Endothelial cell of umbilical vein (primary cell): ENCODE measurements at regions not wholly inside any gene's neighbourhood (a gene's known extent, or its start where the extent isn't known, plus 50 kb on each side); places are given as distances from the start of the nearest gene placed in this dataset.

ENCODE experiments used
- BruUV-seq: library from RNA; stranded (reverse); fragments of 400-500 nt; replicated peaks from 2 replicates; lab custom pipeline; 2021; lab: Mats Ljungman, UMichigan
- CTCF ChIA-PET: fragments of 300-600, 350-600 bp; sonication (Branson Sonifier 250); formaldehyde crosslinking; loops from one replicate; lab custom pipeline; 2021; ENCODE audit warnings: antibody characterized with exemption, inconsistent platforms; lab: Charles Lee
- POLR2A ChIA-PET: fragments of 300-600, 350-600 bp; sonication (Branson Sonifier 250); formaldehyde crosslinking; loops from one replicate; lab custom pipeline; 2021; ENCODE audit warnings: antibody characterized with exemption, inconsistent platforms; lab: Charles Lee
- DNase-seq: peaks from one replicate; pipeline ENCODE4 v3.0.0-alpha.2; 2011; ENCODE audit warnings: low read depth, low spot score
- FAIRE-seq: peaks from 2 replicates; lab custom pipeline; 2011; peaks lifted over from hg19 to GRCh38; lab: Jason Lieb, UNC
- H2AFZ ChIP-seq: 2 replicates; pipeline ENCODE4 v1.6.0; 2012; ENCODE audit warnings: low read depth, low read length, control low read depth, inconsistent platforms
- H3K27ac ChIP-seq: 2 replicates; pipeline ENCODE4 v1.5.1; 2011; ENCODE audit warnings: low read depth, mild to moderate bottlenecking, control low read depth, low read length, moderate library complexity; ENCODE audit not compliant: insufficient read depth
- H3K27me3 ChIP-seq, 2 experiments: 2 replicates each; pipeline versions ENCODE4 v1.6.0 to v1.6.1; 2011; ENCODE audit warnings: low read length in 2 of 2, mixed read lengths in 1 of 2; ENCODE audit not compliant: control insufficient read depth in 2 of 2, insufficient read depth in 2 of 2
- H3K36me3 ChIP-seq, 2 experiments: 2 replicates in 1 of 2; 3 replicates in 1 of 2; pipeline ENCODE4 v1.5.1; 2011; ENCODE audit warnings: low read length in 2 of 2, mild to moderate bottlenecking in 1 of 2, moderate library complexity in 1 of 2; ENCODE audit not compliant: control insufficient read depth in 2 of 2, insufficient read depth in 2 of 2; ENCODE audit errors: extremely low read depth in 1 of 2
- H3K4me1 ChIP-seq: 3 replicates; pipeline ENCODE4 v1.5.1; 2011; ENCODE audit warnings: mild to moderate bottlenecking, low read length; ENCODE audit not compliant: control insufficient read depth, insufficient read depth; ENCODE audit errors: extremely low read depth
- H3K4me2 ChIP-seq: 2 replicates; pipeline ENCODE4 v1.6.1; 2011; ENCODE audit warnings: low read length, control low read depth, mixed read lengths; ENCODE audit not compliant: insufficient read depth
- H3K4me3 ChIP-seq, 3 experiments: fragments of 200-600 bp in 1 of 3; sonication (generic), shearing (Covaris generic) in 1 of 3; replicated peaks in 1 of 3; 2 replicates each; pipeline ENCODE4 v1.5.1; 2011 to 2016; ENCODE audit warnings: control low read depth in 3 of 3, low read length in 3 of 3, mild to moderate bottlenecking in 2 of 3, inconsistent platforms in 1 of 3, low read depth in 1 of 3, moderate library complexity in 1 of 3; ENCODE audit not compliant: insufficient read depth in 1 of 3
- H3K79me2 ChIP-seq: 2 replicates; pipeline ENCODE4 v1.6.0; 2012; ENCODE audit warnings: low read length, inconsistent platforms; ENCODE audit not compliant: control insufficient read depth, insufficient read depth
- H3K9ac ChIP-seq: replicated peaks from 2 replicates; pipeline ENCODE3; 2011; ENCODE audit warnings: low read length, control low read depth; ENCODE audit not compliant: insufficient read depth; ENCODE audit errors: extremely low read depth
- H3K9me1 ChIP-seq: replicated peaks from 3 replicates; pipeline ENCODE4 v1.6.0; 2011; ENCODE audit warnings: mild to moderate bottlenecking, low read length; ENCODE audit not compliant: control insufficient read depth, insufficient read depth; ENCODE audit errors: extremely low read depth
- H3K9me3 ChIP-seq: replicated peaks from 2 replicates; pipeline ENCODE4 v1.5.1; 2012; ENCODE audit warnings: low read length, inconsistent platforms; ENCODE audit not compliant: control insufficient read depth, insufficient read depth
- H4K20me1 ChIP-seq: replicated peaks from 2 replicates; pipeline ENCODE3; 2011; ENCODE audit warnings: mild to moderate bottlenecking, low read length; ENCODE audit not compliant: control insufficient read depth, insufficient read depth; ENCODE audit errors: extremely low read depth
- EZH2 ChIP-seq: IDR thresholded peaks from 2 replicates; pipeline ENCODE4 v1.6.1; 2012; ENCODE audit warnings: borderline replicate concordance, low read depth, mild to moderate bottlenecking, moderate library complexity, low read length, inconsistent platforms; ENCODE audit not compliant: severe bottlenecking
- FOS ChIP-seq: IDR thresholded peaks from 2 replicates; pipeline ENCODE4 v1.6.1; 2011; ENCODE audit warnings: mild to moderate bottlenecking, low read length, moderate library complexity, borderline replicate concordance; ENCODE audit not compliant: insufficient read depth
- GATA2 ChIP-seq: IDR thresholded peaks from 2 replicates; pipeline ENCODE4 v1.7.0; 2011; ENCODE audit warnings: low read depth, mild to moderate bottlenecking, moderate library complexity, mixed read lengths, low read length; ENCODE audit not compliant: insufficient read length, insufficient read depth
- JUN ChIP-seq: IDR thresholded peaks from 2 replicates; pipeline ENCODE4 v1.6.1; 2011; ENCODE audit warnings: borderline replicate concordance, low read depth; ENCODE audit not compliant: insufficient read length, insufficient read depth
- MYC ChIP-seq: IDR thresholded peaks from one replicate; pipeline ENCODE4 v1.6.1; 2011; ENCODE audit warnings: mild to moderate bottlenecking, low read depth, low read length
- POLR2A ChIP-seq: IDR thresholded peaks from 2 replicates; pipeline ENCODE4 v1.6.1; 2012; ENCODE audit warnings: low read depth, mild to moderate bottlenecking, control low read depth, low read length
- POLR2AphosphoS5 ChIP-seq: IDR thresholded peaks from 2 replicates; pipeline ENCODE4 v1.6.1; 2012; ENCODE audit warnings: low read depth, mild to moderate bottlenecking, control low read depth, low read length, moderate library complexity; ENCODE audit not compliant: insufficient read depth
- dilution Hi-C: fragments of 300-500 bp; cut with MboI; formaldehyde crosslinking; loops from one replicate; pipeline ENCODE4 v1.15.0; 2019; ENCODE audit warnings: low sequenced_read_pairs; ENCODE audit not compliant: extremely low pct_ligation_motif_present
- intact Hi-C: fragments of 100-400 bp; cut with micrococcal nuclease; formaldehyde crosslinking; loops from one replicate; pipeline ENCODE4 v1.10.0; 2022
- TF ChIP-seq, protein P1 (sequence below), 2 donors: IDR thresholded peaks; 1 replicate in 1 of 2; 2 replicates in 1 of 2; pipeline ENCODE4 v1.5.1; 2011; ENCODE audit warnings: low read length in 2 of 2, mild to moderate bottlenecking in 2 of 2, moderate library complexity in 2 of 2, control low read depth in 1 of 2, inconsistent platforms in 1 of 2, low read depth in 1 of 2; ENCODE audit not compliant: insufficient read depth in 1 of 2; ENCODE audit errors: extremely low read depth in 1 of 2
- TF ChIP-seq, protein P2 (sequence below): IDR thresholded peaks from 2 replicates; pipeline ENCODE4 v1.6.1; 2011; ENCODE audit not compliant: insufficient read depth, insufficient read length

DNA sequence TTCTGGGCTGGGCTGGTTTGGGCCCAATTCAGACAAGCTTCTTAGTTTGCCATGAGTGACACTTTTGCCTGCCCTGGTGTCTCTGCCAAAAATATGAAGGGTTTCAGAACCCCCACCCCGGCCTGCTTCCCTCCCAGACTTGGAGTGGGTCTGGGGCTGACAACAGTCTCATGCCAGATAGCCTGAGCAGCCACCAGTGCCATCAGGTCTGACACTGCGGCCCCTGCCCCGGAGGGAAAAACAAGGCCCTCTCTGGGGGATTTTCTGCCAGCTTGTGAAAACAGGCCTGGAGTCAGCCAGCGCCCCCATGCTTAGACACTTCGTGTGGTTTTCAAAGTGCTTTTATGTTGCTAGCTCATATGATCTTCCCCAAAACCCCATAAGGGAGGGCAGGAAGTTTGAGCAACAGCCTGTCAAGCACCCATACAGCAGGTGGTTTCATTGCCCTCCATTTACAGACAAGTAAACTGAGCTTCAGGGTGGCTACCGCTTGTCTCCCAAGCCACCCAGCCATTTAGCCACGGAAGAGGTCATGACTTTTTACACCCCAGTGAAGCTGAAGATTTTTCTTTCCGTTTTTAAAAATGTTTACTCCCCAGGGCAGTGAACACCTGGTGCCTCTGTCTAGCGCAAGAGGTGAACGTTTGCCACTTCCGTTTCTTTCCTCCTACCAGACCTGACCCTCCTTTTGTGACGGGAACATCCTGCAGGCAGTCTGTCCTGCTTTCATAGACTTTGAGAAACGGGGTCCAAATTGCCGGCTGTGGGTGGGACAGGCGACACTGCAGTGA is 300.6 kb downstream of the SEC14L1 start:
- H3K79me2 ChIP-seq, result no peaks in the 10 kb centered on the region
- H3K4me3 ChIP-seq, result no peak overlapping the region
- BruUV-seq, result no TSS peak
- intact Hi-C loops (no loop called here), dilution Hi-C loops (no loop called here)
- H3K36me3 ChIP-seq, result no peaks in the 10 kb centered on the region
- H4K20me1 ChIP-seq, result no peaks in the 10 kb centered on the region
- DNase-seq (no peak), FAIRE-seq (no peak)
- no peak overlapping the region for H3K4me2 ChIP-seq
- H3K27me3 ChIP-seq, result no peaks in the 10 kb centered on the region
- no peak overlapping the region for H2AFZ ChIP-seq
- H3K9me3 ChIP-seq, result no peaks in the 10 kb centered on the region
- no peak overlapping the region for H3K27ac ChIP-seq
- no peak overlapping the region for H3K9ac ChIP-seq
- ChIA-PET POLR2A (interaction anchor here (0.6 to 1.6 kb wide), 2 partner anchors 10 to 1218 kb away, joined by 5 to 6 read pairs; no protein-coding TSS in a partner anchor), CTCF (interaction anchor here (1.0 to 1.8 kb wide), 3 partner anchors 11 to 42 kb away, joined by 3 to 13 read pairs (median 4); no protein-coding TSS in a partner anchor)
- H3K9me1 ChIP-seq, result no peaks in the 10 kb centered on the region
- H3K4me1 ChIP-seq, result peaks cover 14% of the 10 kb centered on the region
- TF ChIP-seq, protein P1, sequence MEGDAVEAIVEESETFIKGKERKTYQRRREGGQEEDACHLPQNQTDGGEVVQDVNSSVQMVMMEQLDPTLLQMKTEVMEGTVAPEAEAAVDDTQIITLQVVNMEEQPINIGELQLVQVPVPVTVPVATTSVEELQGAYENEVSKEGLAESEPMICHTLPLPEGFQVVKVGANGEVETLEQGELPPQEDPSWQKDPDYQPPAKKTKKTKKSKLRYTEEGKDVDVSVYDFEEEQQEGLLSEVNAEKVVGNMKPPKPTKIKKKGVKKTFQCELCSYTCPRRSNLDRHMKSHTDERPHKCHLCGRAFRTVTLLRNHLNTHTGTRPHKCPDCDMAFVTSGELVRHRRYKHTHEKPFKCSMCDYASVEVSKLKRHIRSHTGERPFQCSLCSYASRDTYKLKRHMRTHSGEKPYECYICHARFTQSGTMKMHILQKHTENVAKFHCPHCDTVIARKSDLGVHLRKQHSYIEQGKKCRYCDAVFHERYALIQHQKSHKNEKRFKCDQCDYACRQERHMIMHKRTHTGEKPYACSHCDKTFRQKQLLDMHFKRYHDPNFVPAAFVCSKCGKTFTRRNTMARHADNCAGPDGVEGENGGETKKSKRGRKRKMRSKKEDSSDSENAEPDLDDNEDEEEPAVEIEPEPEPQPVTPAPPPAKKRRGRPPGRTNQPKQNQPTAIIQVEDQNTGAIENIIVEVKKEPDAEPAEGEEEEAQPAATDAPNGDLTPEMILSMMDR (IDR thresholded peaks at IDR 0.05; ENCODE audit: extremely low read depth in 1 of 2, insufficient read depth in 1 of 2, low read depth in 1 of 2, low read length in 2 of 2), result no peak
- no peak for TF ChIP-seq EZH2
- TF ChIP-seq GATA2, result no peak
- TF ChIP-seq, protein P2, sequence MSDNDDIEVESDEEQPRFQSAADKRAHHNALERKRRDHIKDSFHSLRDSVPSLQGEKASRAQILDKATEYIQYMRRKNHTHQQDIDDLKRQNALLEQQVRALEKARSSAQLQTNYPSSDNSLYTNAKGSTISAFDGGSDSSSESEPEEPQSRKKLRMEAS, result no peak
- TF ChIP-seq POLR2AphosphoS5, result no peak
- TF ChIP-seq POLR2A, result no peak
- TF ChIP-seq JUN, result no peak
- TF ChIP-seq MYC, result no peak
- TF ChIP-seq FOS, result no peak
